ENCODE measurements at regions not wholly inside any gene's neighbourhood (a gene's known extent, or its start where the extent isn't known, plus 50 kb on each side); places are given as distances from the start of the nearest gene placed in this dataset.

DNA sequence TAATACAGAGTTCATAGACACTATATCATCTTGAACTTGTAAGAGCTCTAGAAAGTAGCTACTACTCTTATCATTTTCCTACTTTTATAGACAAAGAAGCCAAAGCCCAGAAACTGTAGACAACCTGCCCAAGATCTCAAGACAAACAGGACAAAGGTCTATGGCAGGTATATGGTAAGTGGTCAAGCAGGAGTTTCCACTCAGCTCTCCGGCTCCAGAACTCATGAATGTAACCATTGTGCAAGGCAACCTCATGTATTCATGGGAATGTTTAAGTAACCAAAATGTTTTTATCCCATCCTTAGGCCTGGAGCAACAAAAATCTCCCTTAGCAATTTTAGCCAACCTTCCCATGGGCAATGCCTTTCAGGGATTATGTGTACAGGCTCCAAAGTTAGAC, 163.4 kb upstream of the PUM3 start:
- in situ Hi-C loops (cut with HindIII; ENCODE audit: low pct_unique_long_range_greater_than_20kb, low sequenced_read_pairs) = no loop called here
- no peak for DNase-seq (ENCODE audit: low read depth)

DNA sequence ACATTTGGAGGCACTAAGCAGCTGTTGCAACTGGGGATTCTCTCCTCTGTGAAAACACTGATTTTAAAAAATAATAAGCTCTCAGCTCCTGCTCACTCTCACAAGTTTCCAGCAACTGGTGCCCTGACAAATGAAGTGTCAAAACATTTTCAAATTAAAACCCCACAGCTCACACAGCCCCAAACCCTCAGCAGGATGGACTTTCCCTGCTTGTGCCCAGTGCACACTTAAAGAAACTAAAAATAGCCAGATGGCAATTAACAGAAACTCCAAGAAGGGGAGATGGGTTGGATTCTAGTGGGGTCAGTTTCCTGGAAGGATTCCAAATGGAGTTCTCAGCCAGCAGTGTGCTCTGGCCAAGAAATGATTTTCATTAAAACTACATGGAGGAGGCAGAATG, 163.0 kb upstream of the PUM3 start:
- in situ Hi-C loops (cut with HindIII; ENCODE audit: low pct_unique_long_range_greater_than_20kb, low sequenced_read_pairs) = no loop called here
- DNase-seq (ENCODE audit: low read depth) = no peak

DNA sequence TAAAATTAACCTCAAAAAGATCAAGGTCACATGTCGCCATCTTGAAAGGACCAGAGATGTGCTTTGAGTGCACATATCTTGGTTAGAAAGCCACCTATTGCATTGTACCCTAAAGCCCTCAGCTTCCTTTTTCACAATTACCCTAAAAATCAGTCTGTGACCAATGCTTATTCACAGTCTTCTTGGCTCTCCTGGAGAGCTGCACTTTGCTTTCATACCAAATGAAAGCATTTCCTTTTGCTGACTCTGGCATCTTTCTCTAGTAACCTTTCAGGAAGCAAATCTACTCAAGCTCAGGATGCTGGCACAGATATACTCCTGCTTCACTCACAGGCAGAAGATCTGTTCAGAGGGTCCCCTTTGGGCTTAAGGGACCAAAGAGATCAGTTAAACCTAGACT, 160.7 kb upstream of the PUM3 start:
- DNase-seq (ENCODE audit: low read depth) = no peak

DNA sequence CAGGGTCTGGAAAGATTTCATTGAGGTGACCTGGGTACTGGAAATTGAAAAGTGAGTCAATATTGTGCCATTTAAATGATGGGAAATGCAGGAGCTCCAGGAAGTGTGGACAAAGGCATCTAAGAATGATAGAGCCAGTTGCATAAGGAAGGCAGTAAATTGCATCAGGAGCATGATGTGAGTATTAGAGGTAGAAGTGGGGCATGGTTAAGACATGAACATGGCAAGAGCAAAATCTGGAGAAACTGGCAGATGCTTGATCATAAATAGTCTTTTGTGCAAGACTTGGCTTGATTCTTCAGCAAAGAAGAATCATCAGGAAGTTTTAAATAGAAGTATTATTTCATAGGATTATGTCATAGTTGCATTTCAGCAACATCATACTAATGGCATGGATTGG, 157.4 kb upstream of the PUM3 start:
- in situ Hi-C loops (cut with HindIII; ENCODE audit: low pct_unique_long_range_greater_than_20kb, low sequenced_read_pairs) = no loop called here
- DNase-seq (ENCODE audit: low read depth) = no peak

More for the DNA sequence above, 160.7 kb upstream of the PUM3 start:
- in situ Hi-C loops (cut with HindIII; ENCODE audit: low pct_unique_long_range_greater_than_20kb, low sequenced_read_pairs) = no loop called here

DNA sequence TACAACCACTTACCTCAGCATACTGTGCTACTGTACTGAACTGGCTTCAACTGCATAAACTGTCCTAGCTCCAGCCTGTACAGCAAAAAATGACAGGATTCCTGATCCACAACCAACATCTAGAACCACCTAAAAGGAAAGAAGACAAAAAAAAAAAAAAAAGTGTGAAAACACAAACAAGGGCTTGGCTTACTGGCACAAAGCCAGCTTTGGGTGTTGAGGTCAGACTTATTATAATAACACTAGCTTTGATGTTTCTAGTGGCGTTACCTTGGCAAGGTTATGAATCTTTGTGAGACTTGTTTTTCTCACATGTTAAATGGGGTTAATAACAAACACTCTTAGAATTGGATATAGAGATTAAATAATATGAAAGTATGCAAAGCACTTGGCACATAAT, 148.5 kb upstream of the PUM3 start:
- DNase-seq (ENCODE audit: low read depth) = no peak
- in situ Hi-C loops (cut with HindIII; ENCODE audit: low pct_unique_long_range_greater_than_20kb, low sequenced_read_pairs) = no loop called here

DNA sequence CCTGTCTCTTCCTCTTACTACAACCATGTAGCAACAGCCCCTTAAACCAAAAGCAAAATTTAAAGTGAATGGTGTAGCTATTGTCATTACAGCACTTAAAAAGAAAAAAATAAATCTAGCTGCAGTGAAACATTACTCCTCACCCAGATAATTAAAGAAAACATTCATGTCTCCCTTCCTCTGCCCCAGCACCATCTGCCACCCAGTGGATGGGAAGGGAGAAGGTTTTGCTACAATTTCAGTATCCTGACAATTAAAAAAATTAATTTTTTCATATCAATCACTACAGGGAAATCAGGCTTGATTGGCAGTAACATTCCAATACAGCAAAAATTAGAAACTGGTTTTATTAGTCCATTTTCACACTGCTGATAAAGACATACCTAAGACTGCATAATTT, 147.4 kb upstream of the PUM3 start:
- no peak for DNase-seq (ENCODE audit: low read depth)
- in situ Hi-C loops (cut with HindIII; ENCODE audit: low pct_unique_long_range_greater_than_20kb, low sequenced_read_pairs) = no loop called here

DNA sequence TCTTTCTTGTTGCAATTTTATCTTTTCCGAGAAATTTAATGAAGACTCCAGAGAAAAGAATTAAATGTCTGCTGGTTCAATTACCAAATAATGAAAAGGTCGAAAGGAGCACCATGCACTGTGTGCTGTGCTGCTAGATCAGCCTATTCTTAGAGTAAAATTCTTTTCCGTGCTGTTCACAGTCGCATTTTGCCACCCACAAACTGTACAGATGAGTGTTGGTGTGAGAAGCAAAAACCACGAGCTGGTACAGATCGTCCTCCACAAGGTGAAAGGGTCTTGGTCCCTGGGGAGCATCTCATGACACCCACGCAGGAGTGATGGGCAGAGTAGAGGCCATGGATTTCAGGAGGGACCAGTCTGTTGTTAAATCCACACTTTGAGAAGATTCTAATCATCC, 143.8 kb upstream of the PUM3 start:
- DNase-seq (ENCODE audit: low read depth) = no peak
- in situ Hi-C loops (cut with HindIII; ENCODE audit: low pct_unique_long_range_greater_than_20kb, low sequenced_read_pairs) = no loop called here

DNA sequence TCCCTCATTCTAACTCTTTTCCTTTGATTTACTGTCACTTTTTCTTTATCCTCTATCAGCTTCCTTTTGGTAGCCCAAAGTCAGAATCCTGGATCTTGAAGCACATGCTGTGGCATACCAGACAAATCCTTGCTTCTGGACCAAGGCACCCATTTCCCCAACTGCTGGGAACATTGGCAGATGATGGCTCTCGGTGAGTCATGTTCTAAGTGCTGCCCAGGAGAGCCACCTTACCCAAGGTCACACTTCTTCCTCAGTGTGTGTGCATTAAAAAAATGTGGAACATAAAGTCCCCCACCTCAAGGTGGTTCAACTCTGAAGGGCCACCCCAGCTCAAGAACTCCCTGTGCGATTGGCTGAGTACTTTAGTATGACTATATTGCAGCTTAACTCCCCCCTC, 141.4 kb upstream of the PUM3 start:
- DNase-seq (ENCODE audit: low read depth) = no peak
- in situ Hi-C loops (cut with HindIII; ENCODE audit: low pct_unique_long_range_greater_than_20kb, low sequenced_read_pairs) = no loop called here

DNA sequence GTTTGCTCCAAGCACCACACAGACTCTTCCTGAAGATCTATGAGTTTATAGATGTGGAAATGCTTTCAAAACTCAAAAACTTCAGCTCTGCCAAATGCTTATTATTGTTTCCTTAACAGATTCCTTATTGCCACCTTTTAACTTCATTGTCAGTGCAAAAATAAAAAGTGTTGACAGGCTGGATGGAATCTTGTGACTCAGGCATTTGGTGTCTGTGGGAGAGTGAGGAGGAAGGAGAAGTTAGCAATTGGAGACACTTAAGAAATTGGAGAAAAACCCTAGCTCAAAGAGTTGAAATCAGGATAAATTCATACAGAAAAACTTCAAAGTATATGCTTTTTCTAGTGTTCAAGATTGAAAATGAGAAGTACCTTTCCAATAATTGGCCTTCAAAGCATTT, 140.6 kb upstream of the PUM3 start:
- in situ Hi-C loops (cut with HindIII; ENCODE audit: low pct_unique_long_range_greater_than_20kb, low sequenced_read_pairs) = no loop called here
- no peak for DNase-seq (ENCODE audit: low read depth)

DNA sequence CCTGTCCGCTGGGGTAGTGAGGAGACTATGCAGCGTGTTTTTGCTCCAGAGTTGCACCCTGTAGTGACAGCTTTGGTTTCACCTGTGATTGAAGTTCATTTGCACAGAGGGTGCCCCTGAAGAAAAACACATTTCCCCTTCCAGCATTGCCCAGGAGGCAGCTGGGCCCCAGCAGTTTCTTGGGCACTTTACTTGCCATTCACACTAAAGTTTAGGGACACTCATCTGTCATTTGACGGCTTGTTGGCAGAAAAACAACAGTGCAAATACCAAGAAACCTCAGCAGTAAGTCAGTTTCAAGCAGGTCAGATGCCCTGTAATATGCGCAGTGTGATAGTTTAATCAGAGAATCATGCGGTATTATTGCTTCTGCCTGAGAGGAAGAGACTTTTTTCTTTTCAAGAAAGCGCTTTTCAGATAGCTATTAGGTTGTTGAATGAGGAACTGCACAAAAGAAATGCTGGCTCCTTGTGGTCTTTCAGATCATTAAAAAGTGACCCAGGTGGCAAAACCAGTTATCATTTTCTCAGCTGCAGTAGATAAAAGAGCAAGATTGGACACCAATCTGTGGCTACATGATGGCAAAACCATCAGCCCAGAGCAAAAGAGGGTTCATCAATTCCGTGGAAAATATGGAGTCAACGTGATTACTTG, 136.2 kb upstream of the PUM3 start:
- in situ Hi-C loops (cut with HindIII; ENCODE audit: low pct_unique_long_range_greater_than_20kb, low sequenced_read_pairs) = no loop called here
- no peak for DNase-seq (ENCODE audit: low read depth)

DNA sequence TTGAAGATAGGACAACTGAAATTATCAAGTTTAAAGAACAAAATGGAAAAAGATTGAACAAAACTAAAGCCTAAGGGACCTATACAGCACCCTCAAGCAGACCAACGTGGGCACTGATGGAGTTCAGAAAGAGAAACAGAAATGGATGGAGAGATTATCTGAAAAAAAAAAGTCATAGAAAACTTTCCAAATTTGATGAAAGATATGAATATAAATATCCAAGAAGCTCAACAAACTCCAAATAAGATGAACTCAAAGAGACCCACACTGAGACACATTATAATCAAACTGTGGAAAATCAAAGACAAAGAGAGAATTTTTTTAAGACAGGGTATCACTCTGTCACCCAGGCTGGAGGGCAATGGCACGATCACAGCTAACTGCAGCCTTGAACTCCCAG, 128.6 kb upstream of the PUM3 start:
- no peak for DNase-seq (ENCODE audit: low read depth)
- in situ Hi-C loops (cut with HindIII; ENCODE audit: low pct_unique_long_range_greater_than_20kb, low sequenced_read_pairs) = no loop called here

DNA sequence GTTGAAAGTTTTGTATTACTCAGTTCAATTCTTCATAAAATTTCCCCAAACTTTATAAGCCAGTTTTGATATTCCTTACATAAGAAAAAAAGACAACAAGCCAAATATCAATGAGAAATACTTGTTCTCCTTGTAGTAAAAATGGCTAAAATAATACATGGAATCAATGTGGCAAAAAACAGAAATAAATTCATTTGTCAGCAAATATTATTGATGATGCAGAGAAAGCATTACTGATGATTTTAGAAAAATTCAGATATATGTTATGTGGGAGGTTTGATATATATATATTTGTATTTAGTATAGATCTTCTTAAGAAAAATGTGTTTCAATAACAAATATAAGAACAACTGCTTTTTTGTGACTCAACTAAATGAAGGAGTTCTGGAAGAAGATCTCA, 127.0 kb upstream of the PUM3 start:
- DNase-seq (ENCODE audit: low read depth) = no peak

DNA sequence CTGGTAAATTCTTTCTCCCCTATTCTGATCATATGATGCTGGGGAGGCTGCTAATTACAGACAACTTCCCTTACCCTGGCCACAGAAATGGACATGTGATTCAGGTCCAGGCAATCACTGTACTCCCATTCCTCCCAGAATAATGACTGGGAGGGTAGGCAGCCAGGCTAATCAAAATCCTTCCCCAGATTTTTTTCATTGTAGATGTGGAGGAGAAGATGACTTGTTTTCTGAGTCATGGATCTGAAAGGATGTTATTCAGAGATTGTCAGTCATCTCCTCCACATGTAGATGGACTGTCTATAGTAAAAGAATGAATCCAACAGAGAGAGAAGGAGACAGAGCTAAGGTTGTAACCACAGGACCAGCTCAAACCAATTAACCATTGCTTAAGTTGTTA, 123.9 kb upstream of the PUM3 start:
- in situ Hi-C loops (cut with HindIII; ENCODE audit: low pct_unique_long_range_greater_than_20kb, low sequenced_read_pairs) = no loop called here
- DNase-seq (ENCODE audit: low read depth) = no peak

More for the DNA sequence above, 127.0 kb upstream of the PUM3 start:
- in situ Hi-C loops (cut with HindIII; ENCODE audit: low pct_unique_long_range_greater_than_20kb, low sequenced_read_pairs) = no loop called here

DNA sequence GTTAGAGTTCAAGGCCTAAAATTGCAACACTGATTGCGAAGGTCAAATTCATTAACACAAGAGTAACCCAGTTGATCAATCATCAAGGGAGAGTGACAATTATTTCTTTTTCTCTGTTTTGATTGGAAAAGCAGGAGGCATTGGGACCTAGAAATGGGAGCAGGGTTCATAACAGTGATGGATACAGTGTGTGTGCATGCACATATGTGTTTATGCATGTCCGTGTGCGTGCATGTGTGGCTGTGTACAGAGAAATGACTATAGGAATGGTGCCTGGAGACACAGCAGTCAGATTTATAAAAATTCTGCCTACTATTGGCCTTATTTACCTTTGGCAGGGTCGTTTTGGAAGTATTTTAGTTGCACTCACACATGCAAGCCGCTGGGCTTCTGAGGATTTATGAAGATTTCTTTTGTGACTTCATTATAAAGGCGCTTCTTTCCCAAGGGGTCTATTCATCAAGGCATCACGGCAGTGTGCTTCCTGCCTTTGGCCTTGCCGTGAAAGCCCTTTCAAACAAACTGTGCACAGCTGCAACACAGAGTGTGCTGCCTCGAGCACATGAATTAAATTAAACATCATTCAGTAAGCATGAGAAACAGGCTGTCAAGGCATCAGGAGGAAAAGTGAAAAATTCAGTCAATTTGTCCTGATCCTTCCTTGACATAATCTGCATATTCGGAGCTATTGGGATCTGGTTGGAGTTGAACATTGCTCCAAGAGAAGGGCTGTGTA, 122.8 kb upstream of the PUM3 start:
- in situ Hi-C loops (cut with HindIII; ENCODE audit: low pct_unique_long_range_greater_than_20kb, low sequenced_read_pairs) = no loop called here
- no peak for DNase-seq (ENCODE audit: low read depth)

DNA sequence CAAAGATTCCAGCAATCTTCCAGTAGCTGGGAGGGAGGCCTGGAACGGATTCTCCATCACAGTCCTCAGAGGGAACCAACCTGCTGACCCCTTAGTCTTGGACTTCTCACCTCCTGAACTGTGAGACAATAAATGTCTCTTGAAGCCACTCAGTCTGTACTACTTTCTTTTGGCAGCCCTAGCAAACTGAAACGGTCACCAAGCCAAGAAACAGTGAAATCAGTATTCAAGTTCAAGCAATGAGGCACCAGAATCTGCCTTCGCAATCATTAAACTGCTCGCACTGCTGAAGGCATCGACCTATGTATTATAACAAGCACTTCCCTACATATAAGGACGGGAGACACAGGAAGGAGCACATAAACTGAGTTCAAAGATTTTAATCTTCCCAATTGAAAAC, 120.6 kb upstream of the PUM3 start:
- DNase-seq (ENCODE audit: low read depth) = no peak
- in situ Hi-C loops (cut with HindIII; ENCODE audit: low pct_unique_long_range_greater_than_20kb, low sequenced_read_pairs) = no loop called here

DNA sequence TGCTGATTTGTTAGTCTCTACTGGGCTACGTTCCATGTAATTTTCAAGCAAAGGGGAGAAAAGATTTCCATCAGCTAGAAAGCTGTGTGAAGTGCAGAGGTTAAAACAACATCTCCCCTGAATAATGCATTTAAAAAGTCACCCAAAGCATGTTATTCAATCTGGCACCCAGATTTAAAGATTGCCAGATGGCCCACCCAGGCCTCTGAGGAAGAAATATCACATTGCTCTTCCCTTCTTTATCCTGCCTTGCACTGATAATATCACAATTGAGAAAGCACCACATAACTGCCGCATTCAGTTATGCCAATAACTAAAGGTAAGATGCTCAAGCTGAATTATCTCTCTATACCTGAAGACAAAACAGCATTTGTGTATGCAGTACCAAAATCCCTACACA, 119.4 kb upstream of the PUM3 start:
- in situ Hi-C loops (cut with HindIII; ENCODE audit: low pct_unique_long_range_greater_than_20kb, low sequenced_read_pairs) = no loop called here
- no peak for DNase-seq (ENCODE audit: low read depth)

DNA sequence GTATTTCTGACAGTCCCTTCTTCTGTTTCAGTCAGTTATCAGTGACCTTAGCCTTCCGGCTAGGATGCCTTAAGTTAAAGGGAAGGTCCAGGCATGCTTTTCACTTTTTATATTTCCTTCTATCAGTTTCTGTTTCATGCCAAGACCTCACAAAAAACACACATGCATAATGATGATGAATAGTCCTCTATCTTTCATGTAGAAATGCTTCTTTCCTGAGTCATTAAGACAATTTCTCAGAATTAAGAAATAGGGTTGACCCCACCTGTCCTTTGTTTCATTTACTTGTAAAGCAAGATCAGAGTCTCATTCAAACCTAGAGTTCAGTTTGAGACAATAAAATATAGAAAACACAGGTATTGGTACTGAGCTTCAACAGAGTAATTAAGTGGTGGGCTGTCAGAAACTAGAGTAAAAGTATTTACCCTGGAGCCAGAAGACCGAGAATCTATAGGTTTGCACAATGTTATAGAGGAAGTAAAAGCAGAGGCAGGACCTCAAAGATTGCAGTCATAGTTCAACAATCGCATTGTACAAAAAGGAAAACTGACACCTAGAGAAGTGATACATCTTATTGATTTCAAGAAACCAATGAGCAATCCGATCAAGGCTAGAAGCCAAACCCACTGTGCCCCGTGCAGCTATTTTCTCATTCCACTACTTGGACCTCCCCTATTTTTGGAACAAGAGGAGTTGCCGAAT, 118.7 kb upstream of the PUM3 start:
- DNase-seq (ENCODE audit: low read depth) = no peak
- in situ Hi-C loops (cut with HindIII; ENCODE audit: low pct_unique_long_range_greater_than_20kb, low sequenced_read_pairs) = no loop called here

DNA sequence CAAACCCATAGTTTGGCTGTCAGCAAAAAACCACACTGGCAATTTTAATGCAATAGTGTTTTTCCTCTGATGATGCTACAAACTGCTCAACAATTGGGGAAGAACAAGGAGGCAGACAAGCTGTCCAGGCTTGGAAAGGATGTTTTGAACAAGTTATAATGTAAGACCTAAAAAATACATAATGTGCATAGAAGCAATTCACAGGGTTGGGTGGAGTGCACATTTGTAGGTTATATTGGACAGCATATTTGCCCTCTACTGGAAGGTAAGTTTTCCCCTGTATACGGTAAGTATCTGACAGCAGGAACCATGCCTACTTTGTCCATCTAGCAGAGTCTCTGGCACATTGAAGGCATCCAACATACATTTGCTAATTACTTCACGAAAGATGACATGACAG, 114.3 kb upstream of the PUM3 start:
- in situ Hi-C loops (cut with HindIII; ENCODE audit: low pct_unique_long_range_greater_than_20kb, low sequenced_read_pairs) = no loop called here
- DNase-seq (ENCODE audit: low read depth) = no peak

DNA sequence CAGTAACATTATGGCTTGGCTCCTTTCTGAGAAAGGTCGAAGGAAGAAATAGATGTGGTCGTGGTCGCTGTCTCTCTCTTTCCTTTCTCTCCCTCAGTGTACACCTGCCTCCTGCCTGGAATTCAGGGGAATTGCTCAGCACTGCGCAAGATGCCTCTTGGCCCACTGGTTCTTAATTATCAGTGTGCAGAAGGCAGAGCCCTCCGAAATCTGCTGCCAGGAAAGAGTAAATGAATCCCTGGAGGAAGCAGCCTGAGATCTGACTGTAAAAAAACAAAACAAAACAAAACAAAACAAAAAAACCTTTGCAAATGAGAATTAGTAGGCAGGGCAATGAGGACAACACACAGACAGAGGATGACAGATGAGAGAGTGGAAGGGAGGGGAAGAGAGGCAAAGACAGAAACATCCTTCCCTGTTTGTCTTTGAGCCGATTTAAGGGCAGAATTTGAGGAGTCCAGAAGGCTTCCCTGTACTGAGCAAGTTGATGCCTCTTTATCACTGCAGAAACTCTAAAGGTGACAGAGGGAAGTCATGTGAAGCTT, 113.8 kb upstream of the PUM3 start:
- in situ Hi-C loops (cut with HindIII; ENCODE audit: low pct_unique_long_range_greater_than_20kb, low sequenced_read_pairs) = no loop called here
- DNase-seq (ENCODE audit: low read depth) = no peak
